ENCODE measurements at regions not wholly inside any gene's neighbourhood (a gene's known extent, or its start where the extent isn't known, plus 50 kb on each side); places are given as distances from the start of the nearest gene placed in this dataset.

DNA sequence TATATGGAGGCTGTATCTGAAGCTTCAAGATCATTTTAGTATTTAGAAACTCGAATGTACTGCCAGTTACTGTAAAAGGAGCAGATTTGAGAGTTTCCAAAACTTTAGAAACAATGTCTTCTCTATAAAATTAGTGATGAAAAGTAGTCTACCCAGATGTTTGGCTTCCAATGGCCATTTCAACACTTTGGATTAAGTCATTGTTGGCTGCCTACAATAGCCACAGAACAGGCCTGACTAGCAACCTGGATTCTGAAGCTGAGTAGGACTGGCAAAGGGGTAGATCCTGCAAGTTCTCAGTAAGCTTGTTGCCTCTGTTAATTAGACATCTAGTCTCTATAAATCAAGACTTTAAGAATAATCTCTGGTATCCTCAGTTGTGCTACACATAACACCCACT lies 239.0 kb upstream of the KCNMB2 start:
- no CpG with 5 or more reads among the region's 1 CpG for WGBS (ENCODE audit: insufficient coverage, low lambda C conversion rate)
- H3K4me3 ChIP-seq (ENCODE audit: low read length), result no peak overlapping the region
- H3K27ac ChIP-seq (ENCODE audit: low read length), result no peak overlapping the region
- H3K9me3 ChIP-seq (ENCODE audit: control insufficient read depth, low read depth, low read length), result no peaks in the 10 kb centered on the region
- no peaks in the 10 kb centered on the region for H3K4me1 ChIP-seq (ENCODE audit: control insufficient read depth, insufficient read depth, low read length)
- no peaks in the 10 kb centered on the region for H3K36me3 ChIP-seq (ENCODE audit: control insufficient read depth, insufficient read depth, low read length)
- no peaks in the 10 kb centered on the region for H3K27me3 ChIP-seq (ENCODE audit: control insufficient read depth, insufficient read depth, low read length)
- DNase-seq, result no peak

GRCh38 chr3:178297740-178298139 lies 238.5 kb upstream of the KCNMB2 start:
- Histone ChIP-seq H3K36me3 (ENCODE audit: control insufficient read depth, insufficient read depth, low read length) (no peaks in the 10 kb centered on the region), H3K9me3 (ENCODE audit: control insufficient read depth, low read depth, low read length) (no peaks in the 10 kb centered on the region), H3K27ac (ENCODE audit: low read length) (no peak overlapping the region), H3K27me3 (ENCODE audit: control insufficient read depth, insufficient read depth, low read length) (no peaks in the 10 kb centered on the region), H3K4me1 (ENCODE audit: control insufficient read depth, insufficient read depth, low read length) (no peaks in the 10 kb centered on the region), H3K4me3 (ENCODE audit: low read length) (no peak overlapping the region)
- no CpG with 5 or more reads among the region's 8 CpGs for WGBS (ENCODE audit: insufficient coverage, low lambda C conversion rate)
- DNase-seq, result no peak

- no peak for DNase-seq
- H3K9me3 ChIP-seq (ENCODE audit: control insufficient read depth, low read depth, low read length), result no peaks in the 10 kb centered on the region
- H3K4me3 ChIP-seq (ENCODE audit: low read length), result no peak overlapping the region
- no peaks in the 10 kb centered on the region for H3K36me3 ChIP-seq (ENCODE audit: control insufficient read depth, insufficient read depth, low read length)
- no peaks in the 10 kb centered on the region for H3K4me1 ChIP-seq (ENCODE audit: control insufficient read depth, insufficient read depth, low read length)
- no peaks in the 10 kb centered on the region for H3K27me3 ChIP-seq (ENCODE audit: control insufficient read depth, insufficient read depth, low read length)
- WGBS (ENCODE audit: insufficient coverage, low lambda C conversion rate), result 90% methylated on average over 2 of the region's 4 CpGs
- H3K27ac ChIP-seq (ENCODE audit: low read length), result no peak overlapping the region
Observed at GRCh38 chr3:178300441-178300959, 235.7 kb upstream of the KCNMB2 start.

GRCh38 chr3:178302966-178303930 lies 233.0 kb upstream of the KCNMB2 start:
- no peak overlapping the region for H3K4me3 ChIP-seq (ENCODE audit: low read length)
- no peak for DNase-seq
- no peaks in the 10 kb centered on the region for H3K9me3 ChIP-seq (ENCODE audit: control insufficient read depth, low read depth, low read length)
- no peaks in the 10 kb centered on the region for H3K27me3 ChIP-seq (ENCODE audit: control insufficient read depth, insufficient read depth, low read length)
- WGBS (ENCODE audit: insufficient coverage, low lambda C conversion rate), result 89% methylated on average over 2 of the region's 6 CpGs
- H3K4me1 ChIP-seq (ENCODE audit: control insufficient read depth, insufficient read depth, low read length), result no peaks in the 10 kb centered on the region
- no peak overlapping the region for H3K27ac ChIP-seq (ENCODE audit: low read length)
- no peaks in the 10 kb centered on the region for H3K36me3 ChIP-seq (ENCODE audit: control insufficient read depth, insufficient read depth, low read length)

GRCh38 chr3:178304758-178305467 lies 231.3 kb upstream of the KCNMB2 start:
- no peaks in the 10 kb centered on the region for H3K4me1 ChIP-seq (ENCODE audit: control insufficient read depth, insufficient read depth, low read length)
- WGBS (ENCODE audit: insufficient coverage, low lambda C conversion rate), result 100% methylated on average over 1 of the region's 1 CpG
- no peak for DNase-seq

GRCh38 chr3:178306432-178307115 lies 229.7 kb upstream of the KCNMB2 start:
- no peaks in the 10 kb centered on the region for H3K27me3 ChIP-seq (ENCODE audit: control insufficient read depth, insufficient read depth, low read length)
- WGBS (ENCODE audit: insufficient coverage, low lambda C conversion rate), result 92% methylated on average over 2 of the region's 3 CpGs
- no peaks in the 10 kb centered on the region for H3K4me1 ChIP-seq (ENCODE audit: control insufficient read depth, insufficient read depth, low read length)
- H3K36me3 ChIP-seq (ENCODE audit: control insufficient read depth, insufficient read depth, low read length), result no peaks in the 10 kb centered on the region
- DNase-seq, result no peak
- no peaks in the 10 kb centered on the region for H3K9me3 ChIP-seq (ENCODE audit: control insufficient read depth, low read depth, low read length)
- H3K27ac ChIP-seq (ENCODE audit: low read length), result no peak overlapping the region
- H3K4me3 ChIP-seq (ENCODE audit: low read length), result no peak overlapping the region

More at GRCh38 chr3:178304758-178305467, 231.3 kb upstream of the KCNMB2 start:
- Histone ChIP-seq H3K9me3 (ENCODE audit: control insufficient read depth, low read depth, low read length) (no peaks in the 10 kb centered on the region), H3K4me3 (ENCODE audit: low read length) (no peak overlapping the region), H3K36me3 (ENCODE audit: control insufficient read depth, insufficient read depth, low read length) (no peaks in the 10 kb centered on the region), H3K27ac (ENCODE audit: low read length) (no peak overlapping the region), H3K27me3 (ENCODE audit: control insufficient read depth, insufficient read depth, low read length) (no peaks in the 10 kb centered on the region)

DNA sequence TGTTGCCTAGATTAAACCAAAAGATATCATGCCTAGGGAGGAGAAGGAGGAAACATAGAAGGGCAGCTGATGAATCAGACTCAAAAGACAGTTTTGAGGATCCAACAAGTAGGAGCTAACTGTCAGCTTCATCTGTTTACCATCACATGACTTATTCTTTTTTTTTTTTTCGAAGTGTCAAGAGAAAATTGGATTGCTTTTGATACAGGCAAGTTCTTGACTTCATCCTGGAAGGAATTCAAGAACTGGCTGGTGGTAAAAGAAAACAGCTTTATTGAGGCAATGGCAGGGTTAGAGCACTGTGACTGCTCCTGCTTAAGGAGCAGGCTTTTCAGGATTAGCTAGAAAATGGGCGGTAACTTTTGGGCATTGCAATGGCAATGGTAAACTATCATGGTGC lies 227.5 kb upstream of the KCNMB2 start:
- no peaks in the 10 kb centered on the region for H3K36me3 ChIP-seq (ENCODE audit: control insufficient read depth, insufficient read depth, low read length)
- H3K27ac ChIP-seq (ENCODE audit: low read length), result no peak overlapping the region
- no peak overlapping the region for H3K4me3 ChIP-seq (ENCODE audit: low read length)
- no peaks in the 10 kb centered on the region for H3K27me3 ChIP-seq (ENCODE audit: control insufficient read depth, insufficient read depth, low read length)
- no peaks in the 10 kb centered on the region for H3K4me1 ChIP-seq (ENCODE audit: control insufficient read depth, insufficient read depth, low read length)
- no peak for DNase-seq
- no peaks in the 10 kb centered on the region for H3K9me3 ChIP-seq (ENCODE audit: control insufficient read depth, low read depth, low read length)
- 100% methylated on average over 1 of the region's 2 CpGs for WGBS (ENCODE audit: insufficient coverage, low lambda C conversion rate)

- no peaks in the 10 kb centered on the region for H3K9me3 ChIP-seq (ENCODE audit: control insufficient read depth, low read depth, low read length)
Observed at GRCh38 chr3:178310949-178311348, 225.3 kb upstream of the KCNMB2 start.

DNA sequence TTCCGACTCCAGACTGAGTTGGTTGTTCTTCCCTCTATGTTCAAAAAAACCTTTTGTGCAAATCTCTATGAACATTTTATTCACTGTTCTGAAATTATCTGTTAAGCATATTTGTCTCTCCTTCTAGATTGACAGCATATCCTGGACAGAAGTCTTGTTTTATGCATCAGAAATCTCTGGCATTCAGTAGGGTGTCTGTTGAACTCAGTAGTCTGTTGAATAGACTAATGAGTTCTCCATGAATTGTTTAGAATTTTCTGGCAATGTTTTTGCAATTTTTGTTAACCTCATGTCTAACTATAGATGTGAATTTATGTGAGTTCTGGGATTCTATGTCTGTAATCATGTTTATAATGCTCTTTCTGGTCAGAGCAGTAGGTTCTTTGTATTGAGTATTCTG lies 222.5 kb upstream of the KCNMB2 start:
- DNase-seq, result no peak
- WGBS (ENCODE audit: insufficient coverage, low lambda C conversion rate), result 86% methylated on average over 1 of the region's 1 CpG
- no peaks in the 10 kb centered on the region for H3K9me3 ChIP-seq (ENCODE audit: control insufficient read depth, low read depth, low read length)
- H3K4me1 ChIP-seq (ENCODE audit: control insufficient read depth, insufficient read depth, low read length), result peaks cover 7% of the 10 kb centered on the region
- no peak overlapping the region for H3K4me3 ChIP-seq (ENCODE audit: low read length)
- no peak overlapping the region for H3K27ac ChIP-seq (ENCODE audit: low read length)
- H3K36me3 ChIP-seq (ENCODE audit: control insufficient read depth, insufficient read depth, low read length), result no peaks in the 10 kb centered on the region
- H3K27me3 ChIP-seq (ENCODE audit: control insufficient read depth, insufficient read depth, low read length), result no peaks in the 10 kb centered on the region

More at GRCh38 chr3:178310949-178311348, 225.3 kb upstream of the KCNMB2 start:
- Histone ChIP-seq H3K4me1 (ENCODE audit: control insufficient read depth, insufficient read depth, low read length) (no peaks in the 10 kb centered on the region), H3K27ac (ENCODE audit: low read length) (no peak overlapping the region), H3K27me3 (ENCODE audit: control insufficient read depth, insufficient read depth, low read length) (no peaks in the 10 kb centered on the region), H3K36me3 (ENCODE audit: control insufficient read depth, insufficient read depth, low read length) (no peaks in the 10 kb centered on the region), H3K4me3 (ENCODE audit: low read length) (no peak overlapping the region)
- DNase-seq, result no peak

DNA sequence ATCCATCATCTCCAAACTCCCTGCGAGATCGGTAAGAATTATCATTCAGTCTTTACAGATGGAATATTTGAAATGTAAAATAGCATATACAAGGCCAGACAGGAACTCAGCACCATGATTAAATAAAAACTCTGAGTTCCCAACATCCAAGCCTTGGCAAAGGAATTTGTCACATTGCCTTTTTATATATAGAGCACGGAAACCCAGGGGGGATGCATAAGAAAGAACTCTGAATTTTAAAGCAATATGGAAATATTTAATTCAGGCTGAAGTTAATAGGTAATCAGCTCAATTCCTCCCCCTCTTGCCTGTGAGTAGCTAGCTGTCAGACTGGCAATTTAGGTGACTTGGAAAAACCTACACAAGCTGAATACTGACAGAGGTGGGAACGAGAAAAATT lies 217.9 kb upstream of the KCNMB2 start:
- WGBS (ENCODE audit: insufficient coverage, low lambda C conversion rate), result no CpG with 5 or more reads among the region's 4 CpGs
- Histone ChIP-seq H3K27ac (ENCODE audit: low read length) (peak overlapping the region; percentile 82), H3K4me3 (ENCODE audit: low read length) (no peak overlapping the region)

More for the DNA sequence above, 217.9 kb upstream of the KCNMB2 start:
- H3K9me3 ChIP-seq (ENCODE audit: control insufficient read depth, low read depth, low read length), result no peaks in the 10 kb centered on the region
- peaks cover 33% of the 10 kb centered on the region for H3K4me1 ChIP-seq (ENCODE audit: control insufficient read depth, insufficient read depth, low read length)
- no peaks in the 10 kb centered on the region for H3K36me3 ChIP-seq (ENCODE audit: control insufficient read depth, insufficient read depth, low read length)
- no peaks in the 10 kb centered on the region for H3K27me3 ChIP-seq (ENCODE audit: control insufficient read depth, insufficient read depth, low read length)
- DNase-seq, result no peak

Data from large intestine (tissue), 3 donors.